ENCODE measurements at regions not wholly inside any gene's neighbourhood (a gene's known extent, or its start where the extent isn't known, plus 50 kb on each side); places are given as distances from the start of the nearest gene placed in this dataset.

GRCh38 chr18:22838639-22839277 lies 94.4 kb upstream of the RBBP8 start:
- TF ChIP-seq EZH2 (IDR thresholded peaks at IDR 0.05; ENCODE audit: borderline replicate concordance, low read length): no peak
- TF ChIP-seq CTCF (IDR thresholded peaks at IDR 0.05; ENCODE audit: low read length): no peak
- Histone ChIP-seq H4K20me1 (ENCODE audit: insufficient read depth, low read length) (no peaks in the 10 kb centered on the region), H3K27ac (ENCODE audit: low read depth, low read length, poor library complexity, severe bottlenecking) (no peak overlapping the region), H3K4me2 (ENCODE audit: low read length) (no peak overlapping the region), H3K9me3 (ENCODE audit: low read length) (no peaks in the 10 kb centered on the region), H3K9ac (ENCODE audit: low read length) (no peak overlapping the region), H3K9me2 (ENCODE audit: low read depth, low read length) (no peaks in the 10 kb centered on the region), H3F3A (ENCODE audit: insufficient read depth, low read length) (no peaks in the 10 kb centered on the region), H3K4me3 (ENCODE audit: low read depth, low read length, poor library complexity, severe bottlenecking) (no peak overlapping the region), H2AFZ (ENCODE audit: low read length) (no peak overlapping the region), H3K4me1 (ENCODE audit: insufficient read depth, low read length, severe bottlenecking) (no peaks in the 10 kb centered on the region), H3K27me3 (ENCODE audit: insufficient read depth, low read length) (0 out of 2 replicates have a peak, but pooled peaks cover 5% of the 10 kb centered on the region), H3K36me3 (ENCODE audit: insufficient read depth, low read length) (no peaks in the 10 kb centered on the region), H3K79me2 (ENCODE audit: insufficient read depth, low read length) (no peaks in the 10 kb centered on the region)

GRCh38 chr18:22839340-22839821 lies 93.7 kb upstream of the RBBP8 start:
- Histone ChIP-seq H3K79me2 (ENCODE audit: insufficient read depth, low read length) (no peaks in the 10 kb centered on the region), H3K4me1 (ENCODE audit: insufficient read depth, low read length, severe bottlenecking) (no peaks in the 10 kb centered on the region), H3K9me2 (ENCODE audit: low read depth, low read length) (no peaks in the 10 kb centered on the region), H3K27me3 (ENCODE audit: insufficient read depth, low read length) (0 out of 2 replicates have a peak, but pooled peaks cover 5% of the 10 kb centered on the region), H3F3A (ENCODE audit: insufficient read depth, low read length) (no peaks in the 10 kb centered on the region), H3K4me2 (ENCODE audit: low read length) (no peak overlapping the region), H2AFZ (ENCODE audit: low read length) (no peak overlapping the region), H3K9ac (ENCODE audit: low read length) (no peak overlapping the region), H3K27ac (ENCODE audit: low read depth, low read length, poor library complexity, severe bottlenecking) (no peak overlapping the region), H3K9me3 (ENCODE audit: low read length) (no peaks in the 10 kb centered on the region), H3K4me3 (ENCODE audit: low read depth, low read length, poor library complexity, severe bottlenecking) (no peak overlapping the region), H3K36me3 (ENCODE audit: insufficient read depth, low read length) (no peaks in the 10 kb centered on the region), H4K20me1 (ENCODE audit: insufficient read depth, low read length) (no peaks in the 10 kb centered on the region)
- TF ChIP-seq EZH2 (IDR thresholded peaks at IDR 0.05; ENCODE audit: borderline replicate concordance, low read length) (no peak), CTCF (IDR thresholded peaks at IDR 0.05; ENCODE audit: low read length) (no peak)

GRCh38 chr18:22840606-22841144 lies 92.5 kb upstream of the RBBP8 start:
- H3K4me1 ChIP-seq (ENCODE audit: insufficient read depth, low read length, severe bottlenecking): no peaks in the 10 kb centered on the region
- H3F3A ChIP-seq (ENCODE audit: insufficient read depth, low read length): no peaks in the 10 kb centered on the region
- no peak overlapping the region for H3K9ac ChIP-seq (ENCODE audit: low read length)
- H3K4me2 ChIP-seq (ENCODE audit: low read length): no peak overlapping the region
- H3K27ac ChIP-seq (ENCODE audit: low read depth, low read length, poor library complexity, severe bottlenecking): no peak overlapping the region
- H3K9me2 ChIP-seq (ENCODE audit: low read depth, low read length): no peaks in the 10 kb centered on the region
- H3K36me3 ChIP-seq (ENCODE audit: insufficient read depth, low read length): no peaks in the 10 kb centered on the region
- TF ChIP-seq EZH2 (IDR thresholded peaks at IDR 0.05; ENCODE audit: borderline replicate concordance, low read length): no peak
- no peak for TF ChIP-seq CTCF (IDR thresholded peaks at IDR 0.05; ENCODE audit: low read length)
- H2AFZ ChIP-seq (ENCODE audit: low read length): no peak overlapping the region
- no peaks in the 10 kb centered on the region for H4K20me1 ChIP-seq (ENCODE audit: insufficient read depth, low read length)
- H3K79me2 ChIP-seq (ENCODE audit: insufficient read depth, low read length): no peaks in the 10 kb centered on the region
- 0 out of 2 replicates have a peak, but pooled peaks cover 5% of the 10 kb centered on the region for H3K27me3 ChIP-seq (ENCODE audit: insufficient read depth, low read length)
- H3K4me3 ChIP-seq (ENCODE audit: low read depth, low read length, poor library complexity, severe bottlenecking): no peak overlapping the region
- H3K9me3 ChIP-seq (ENCODE audit: low read length): no peaks in the 10 kb centered on the region
